Islet of Langerhans (tissue), 1 donor: ENCODE measurements at regions not wholly inside any gene's neighbourhood (a gene's known extent, or its start where the extent isn't known, plus 50 kb on each side); places are given as distances from the start of the nearest gene placed in this dataset.

ENCODE experiments used
- FAIRE-seq: peaks from one replicate; lab custom pipeline; 2011; peaks lifted over from hg19 to GRCh38; lab: Jason Lieb, UNC

- FAIRE-seq: no peak
Observed at GRCh38 chr6:14863902-14864850, 381.7 kb upstream of the JARID2 start.

- FAIRE-seq: no peak
Observed at GRCh38 chr6:14865531-14866100, 380.3 kb upstream of the JARID2 start.

GRCh38 chr6:14867802-14868201 is 378.1 kb upstream of the JARID2 start:
- no peak for FAIRE-seq

- FAIRE-seq: peak; percentile 33
Observed at GRCh38 chr6:14871221-14871620, 374.6 kb upstream of the JARID2 start.

GRCh38 chr6:14873101-14873500 is 372.8 kb upstream of the JARID2 start:
- FAIRE-seq: no peak

- FAIRE-seq: no peak
Observed at GRCh38 chr6:14873781-14874441, 372.0 kb upstream of the JARID2 start.

- FAIRE-seq: no peak
Observed at GRCh38 chr6:14874975-14875480, 370.8 kb upstream of the JARID2 start.

GRCh38 chr6:14875481-14876063 is 370.3 kb upstream of the JARID2 start:
- FAIRE-seq: no peak

GRCh38 chr6:14876778-14877613 is 368.9 kb upstream of the JARID2 start:
- FAIRE-seq: no peak

- no peak for FAIRE-seq
Observed at GRCh38 chr6:14877758-14878157, 368.1 kb upstream of the JARID2 start.

GRCh38 chr6:14880052-14880451 is 365.8 kb upstream of the JARID2 start:
- no peak for FAIRE-seq

GRCh38 chr6:14880677-14881076 is 365.2 kb upstream of the JARID2 start:
- FAIRE-seq: no peak

- no peak for FAIRE-seq
Observed at GRCh38 chr6:14881398-14881797, 364.5 kb upstream of the JARID2 start.

GRCh38 chr6:14882394-14883026 is 363.4 kb upstream of the JARID2 start:
- no peak for FAIRE-seq

GRCh38 chr6:14883921-14884320 is 361.9 kb upstream of the JARID2 start:
- FAIRE-seq: no peak

- no peak for FAIRE-seq
Observed at GRCh38 chr6:14885498-14885897, 360.4 kb upstream of the JARID2 start.

- no peak for FAIRE-seq
Observed at GRCh38 chr6:14887181-14887580, 358.7 kb upstream of the JARID2 start.

- FAIRE-seq: no peak
Observed at GRCh38 chr6:14887986-14888574, 357.8 kb upstream of the JARID2 start.

- FAIRE-seq: no peak
Observed at GRCh38 chr6:14888575-14889000, 357.3 kb upstream of the JARID2 start.

- no peak for FAIRE-seq
Observed at GRCh38 chr6:14889188-14889587, 356.7 kb upstream of the JARID2 start.
